ENCODE measurements at regions not wholly inside any gene's neighbourhood (a gene's known extent, or its start where the extent isn't known, plus 50 kb on each side); places are given as distances from the start of the nearest gene placed in this dataset.

GRCh38 chr5:135124724-135125123, 90.7 kb upstream of the PITX1 start:
- Histone ChIP-seq H3K4me1 (ENCODE audit: control insufficient read depth in 1 of 2, insufficient read depth in 2 of 2, low read length in 2 of 2) (peaks cover 27 to 31% of the 10 kb centered on the region in 2 donors), H3K4me3 (ENCODE audit: low read depth in 1 of 2, low read length in 2 of 2) (no peak overlapping the region), H3K27me3 (ENCODE audit: control insufficient read depth in 1 of 2, insufficient read depth in 2 of 2, low read length in 2 of 2) (no peaks in the 10 kb centered on the region), H3K36me3 (ENCODE audit: control insufficient read depth in 1 of 2, insufficient read depth in 2 of 2, low read length in 2 of 2) (no peaks in the 10 kb centered on the region), H3K9ac (ENCODE audit: low read depth in 1 of 2, low read length in 2 of 2) (no peak overlapping the region), H3K27ac (ENCODE audit: low read depth, low read length) (no peak overlapping the region), H3K9me3 (ENCODE audit: control insufficient read depth in 1 of 2, low read length in 2 of 2) (no peaks in the 10 kb centered on the region)

- Histone ChIP-seq H3K9ac (ENCODE audit: low read depth in 1 of 2, low read length in 2 of 2) (no peak overlapping the region), H3K27ac (ENCODE audit: low read depth, low read length) (no peak overlapping the region), H3K4me1 (ENCODE audit: control insufficient read depth in 1 of 2, insufficient read depth in 2 of 2, low read length in 2 of 2) (peaks cover 21 to 25% of the 10 kb centered on the region in 2 donors), H3K36me3 (ENCODE audit: control insufficient read depth in 1 of 2, insufficient read depth in 2 of 2, low read length in 2 of 2) (no peaks in the 10 kb centered on the region), H3K4me3 (ENCODE audit: low read depth in 1 of 2, low read length in 2 of 2) (no peak overlapping the region), H3K27me3 (ENCODE audit: control insufficient read depth in 1 of 2, insufficient read depth in 2 of 2, low read length in 2 of 2) (no peaks in the 10 kb centered on the region), H3K9me3 (ENCODE audit: control insufficient read depth in 1 of 2, low read length in 2 of 2) (no peaks in the 10 kb centered on the region)
Observed at GRCh38 chr5:135124128-135124527, 90.1 kb upstream of the PITX1 start.

GRCh38 chr5:135122797-135123196, 88.8 kb upstream of the PITX1 start:
- Histone ChIP-seq H3K4me3 (ENCODE audit: low read depth in 1 of 2, low read length in 2 of 2) (no peak overlapping the region), H3K36me3 (ENCODE audit: control insufficient read depth in 1 of 2, insufficient read depth in 2 of 2, low read length in 2 of 2) (no peaks in the 10 kb centered on the region), H3K4me1 (ENCODE audit: control insufficient read depth in 1 of 2, insufficient read depth in 2 of 2, low read length in 2 of 2) (peaks cover 13 to 14% of the 10 kb centered on the region in 2 donors), H3K27ac (ENCODE audit: low read depth, low read length) (no peak overlapping the region), H3K27me3 (ENCODE audit: control insufficient read depth in 1 of 2, insufficient read depth in 2 of 2, low read length in 2 of 2) (no peaks in the 10 kb centered on the region), H3K9ac (ENCODE audit: low read depth in 1 of 2, low read length in 2 of 2) (no peak overlapping the region), H3K9me3 (ENCODE audit: control insufficient read depth in 1 of 2, low read length in 2 of 2) (no peaks in the 10 kb centered on the region)

GRCh38 chr5:135120951-135121350, 86.9 kb upstream of the PITX1 start:
- Histone ChIP-seq H3K9me3 (ENCODE audit: control insufficient read depth in 1 of 2, low read length in 2 of 2) (no peaks in the 10 kb centered on the region), H3K27me3 (ENCODE audit: control insufficient read depth in 1 of 2, insufficient read depth in 2 of 2, low read length in 2 of 2) (no peaks in the 10 kb centered on the region), H3K4me1 (ENCODE audit: control insufficient read depth in 1 of 2, insufficient read depth in 2 of 2, low read length in 2 of 2) (no peaks in the 10 kb centered on the region), H3K9ac (ENCODE audit: low read depth in 1 of 2, low read length in 2 of 2) (no peak overlapping the region), H3K36me3 (ENCODE audit: control insufficient read depth in 1 of 2, insufficient read depth in 2 of 2, low read length in 2 of 2) (no peaks in the 10 kb centered on the region), H3K27ac (ENCODE audit: low read depth, low read length) (no peak overlapping the region), H3K4me3 (ENCODE audit: low read depth in 1 of 2, low read length in 2 of 2) (no peak overlapping the region)

- no peaks in the 10 kb centered on the region for H3K27me3 ChIP-seq (ENCODE audit: control insufficient read depth in 1 of 2, insufficient read depth in 2 of 2, low read length in 2 of 2)
- no peaks in the 10 kb centered on the region for H3K9me3 ChIP-seq (ENCODE audit: control insufficient read depth in 1 of 2, low read length in 2 of 2)
- H3K27ac ChIP-seq (ENCODE audit: low read depth, low read length) = no peak overlapping the region
- H3K9ac ChIP-seq (ENCODE audit: low read depth in 1 of 2, low read length in 2 of 2) = no peak overlapping the region
- no peak overlapping the region for H3K4me3 ChIP-seq (ENCODE audit: low read depth in 1 of 2, low read length in 2 of 2)
- no peaks in the 10 kb centered on the region for H3K4me1 ChIP-seq (ENCODE audit: control insufficient read depth in 1 of 2, insufficient read depth in 2 of 2, low read length in 2 of 2)
- H3K36me3 ChIP-seq (ENCODE audit: control insufficient read depth in 1 of 2, insufficient read depth in 2 of 2, low read length in 2 of 2) = no peaks in the 10 kb centered on the region
Observed at GRCh38 chr5:135119481-135119880, 85.5 kb upstream of the PITX1 start.

GRCh38 chr5:135117590-135117989, 83.6 kb upstream of the PITX1 start:
- Histone ChIP-seq H3K27ac (ENCODE audit: low read depth, low read length) (no peak overlapping the region), H3K4me1 (ENCODE audit: control insufficient read depth in 1 of 2, insufficient read depth in 2 of 2, low read length in 2 of 2) (no peaks in the 10 kb centered on the region), H3K36me3 (ENCODE audit: control insufficient read depth in 1 of 2, insufficient read depth in 2 of 2, low read length in 2 of 2) (no peaks in the 10 kb centered on the region), H3K9me3 (ENCODE audit: control insufficient read depth in 1 of 2, low read length in 2 of 2) (no peaks in the 10 kb centered on the region), H3K9ac (ENCODE audit: low read depth in 1 of 2, low read length in 2 of 2) (no peak overlapping the region), H3K27me3 (ENCODE audit: control insufficient read depth in 1 of 2, insufficient read depth in 2 of 2, low read length in 2 of 2) (no peaks in the 10 kb centered on the region), H3K4me3 (ENCODE audit: low read depth in 1 of 2, low read length in 2 of 2) (no peak overlapping the region)

GRCh38 chr5:135116160-135116561, 82.1 kb upstream of the PITX1 start:
- H3K9ac ChIP-seq (ENCODE audit: low read depth in 1 of 2, low read length in 2 of 2) = no peak overlapping the region
- H3K4me3 ChIP-seq (ENCODE audit: low read depth in 1 of 2, low read length in 2 of 2) = no peak overlapping the region
- no peak overlapping the region for H3K27ac ChIP-seq (ENCODE audit: low read depth, low read length)
- no peaks in the 10 kb centered on the region for H3K27me3 ChIP-seq (ENCODE audit: control insufficient read depth in 1 of 2, insufficient read depth in 2 of 2, low read length in 2 of 2)
- H3K9me3 ChIP-seq (ENCODE audit: control insufficient read depth in 1 of 2, low read length in 2 of 2) = no peaks in the 10 kb centered on the region
- H3K36me3 ChIP-seq (ENCODE audit: control insufficient read depth in 1 of 2, insufficient read depth in 2 of 2, low read length in 2 of 2) = no peaks in the 10 kb centered on the region
- H3K4me1 ChIP-seq (ENCODE audit: control insufficient read depth in 1 of 2, insufficient read depth in 2 of 2, low read length in 2 of 2) = no peaks in the 10 kb centered on the region

- no peaks in the 10 kb centered on the region for H3K27me3 ChIP-seq (ENCODE audit: control insufficient read depth in 1 of 2, insufficient read depth in 2 of 2, low read length in 2 of 2)
- no peaks in the 10 kb centered on the region for H3K4me1 ChIP-seq (ENCODE audit: control insufficient read depth in 1 of 2, insufficient read depth in 2 of 2, low read length in 2 of 2)
- H3K9ac ChIP-seq (ENCODE audit: low read depth in 1 of 2, low read length in 2 of 2) = no peak overlapping the region
- H3K4me3 ChIP-seq (ENCODE audit: low read depth in 1 of 2, low read length in 2 of 2) = no peak overlapping the region
- no peaks in the 10 kb centered on the region for H3K9me3 ChIP-seq (ENCODE audit: control insufficient read depth in 1 of 2, low read length in 2 of 2)
- no peaks in the 10 kb centered on the region for H3K36me3 ChIP-seq (ENCODE audit: control insufficient read depth in 1 of 2, insufficient read depth in 2 of 2, low read length in 2 of 2)
- H3K27ac ChIP-seq (ENCODE audit: low read depth, low read length) = no peak overlapping the region
Observed at GRCh38 chr5:135115591-135115990, 81.6 kb upstream of the PITX1 start.

GRCh38 chr5:135114759-135115158, 80.7 kb upstream of the PITX1 start:
- no peak overlapping the region for H3K9ac ChIP-seq (ENCODE audit: low read depth in 1 of 2, low read length in 2 of 2)
- H3K27me3 ChIP-seq (ENCODE audit: control insufficient read depth in 1 of 2, insufficient read depth in 2 of 2, low read length in 2 of 2) = no peaks in the 10 kb centered on the region
- H3K4me3 ChIP-seq (ENCODE audit: low read depth in 1 of 2, low read length in 2 of 2) = no peak overlapping the region
- no peaks in the 10 kb centered on the region for H3K9me3 ChIP-seq (ENCODE audit: control insufficient read depth in 1 of 2, low read length in 2 of 2)
- no peaks in the 10 kb centered on the region for H3K36me3 ChIP-seq (ENCODE audit: control insufficient read depth in 1 of 2, insufficient read depth in 2 of 2, low read length in 2 of 2)
- no peak overlapping the region for H3K27ac ChIP-seq (ENCODE audit: low read depth, low read length)
- no peaks in the 10 kb centered on the region for H3K4me1 ChIP-seq (ENCODE audit: control insufficient read depth in 1 of 2, insufficient read depth in 2 of 2, low read length in 2 of 2)

- H3K9me3 ChIP-seq (ENCODE audit: control insufficient read depth in 1 of 2, low read length in 2 of 2) = no peaks in the 10 kb centered on the region
- no peaks in the 10 kb centered on the region for H3K36me3 ChIP-seq (ENCODE audit: control insufficient read depth in 1 of 2, insufficient read depth in 2 of 2, low read length in 2 of 2)
- no peak overlapping the region for H3K9ac ChIP-seq (ENCODE audit: low read depth in 1 of 2, low read length in 2 of 2)
- peaks cover 3% of the 10 kb centered on the region in 2 donors for H3K4me1 ChIP-seq (ENCODE audit: control insufficient read depth in 1 of 2, insufficient read depth in 2 of 2, low read length in 2 of 2)
- H3K27ac ChIP-seq (ENCODE audit: low read depth, low read length) = no peak overlapping the region
- no peak overlapping the region for H3K4me3 ChIP-seq (ENCODE audit: low read depth in 1 of 2, low read length in 2 of 2)
- no peaks in the 10 kb centered on the region for H3K27me3 ChIP-seq (ENCODE audit: control insufficient read depth in 1 of 2, insufficient read depth in 2 of 2, low read length in 2 of 2)
Observed at GRCh38 chr5:135112008-135112725, 78.1 kb upstream of the PITX1 start.
